ENCODE measurements at regions not wholly inside any gene's neighbourhood (a gene's known extent, or its start where the extent isn't known, plus 50 kb on each side); places are given as distances from the start of the nearest gene placed in this dataset.

DNA sequence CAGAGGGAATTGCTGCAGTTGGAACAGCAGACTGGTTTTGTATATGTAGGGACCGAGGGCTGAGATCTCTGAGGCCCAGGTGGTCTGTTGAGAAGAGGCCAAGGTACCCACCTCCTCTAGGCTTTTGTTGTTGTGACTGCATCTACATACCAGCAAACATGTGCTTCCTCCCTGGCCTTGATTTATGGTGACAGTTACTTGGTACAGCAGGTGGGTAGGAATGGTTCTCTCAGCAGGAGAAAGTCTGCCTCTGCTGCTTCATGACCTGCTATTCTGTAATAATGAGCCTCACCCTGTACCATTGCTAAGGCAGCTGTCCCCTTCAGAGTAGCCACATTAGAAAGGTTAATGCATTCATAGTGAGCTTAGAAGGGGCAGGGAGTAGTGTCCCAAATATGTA is 196.7 kb upstream of the PELI2 start:
- no peak overlapping the region for H4K91ac ChIP-seq (ENCODE audit: low read depth, low read length)
- H2AK5ac ChIP-seq (ENCODE audit: low read length), result no peak overlapping the region
- no peak overlapping the region for H2BK120ac ChIP-seq (ENCODE audit: insufficient read depth, low read length, poor library complexity)
- no peak overlapping the region for H3K18ac ChIP-seq (ENCODE audit: low read length)
- H2BK5ac ChIP-seq (ENCODE audit: low read depth, low read length, poor library complexity), result no peak overlapping the region
- H3K23ac ChIP-seq (ENCODE audit: low read length), result no peak overlapping the region
- no peak overlapping the region for H3K9ac ChIP-seq (ENCODE audit: low read length)
- WGBS (ENCODE audit: extremely low coverage, insufficient coverage, insufficient read length), result no CpG with 5 or more reads among the region's 1 CpG
- H3K14ac ChIP-seq (ENCODE audit: low read length), result no peak overlapping the region
- H3K27me3 ChIP-seq (ENCODE audit: insufficient read depth, low read length), result no peaks in the 10 kb centered on the region
- no peak overlapping the region for H3K4me2 ChIP-seq (ENCODE audit: low read length)
- H3K36me3 ChIP-seq (ENCODE audit: control insufficient read depth in 1 of 2, insufficient read depth in 2 of 2, low read length in 2 of 2), result no peaks in the 10 kb centered on the region
- no peak overlapping the region for H3K4me3 ChIP-seq (ENCODE audit: low read depth, low read length)
- no peaks in the 10 kb centered on the region for H3K9me3 ChIP-seq (ENCODE audit: insufficient read depth, low read depth, low read length)
- H4K8ac ChIP-seq (ENCODE audit: low read depth, low read length), result no peak overlapping the region
- H2BK12ac ChIP-seq (ENCODE audit: low read length), result no peak overlapping the region
- DNase-seq, result no peak
- no peak overlapping the region for H4K12ac ChIP-seq (ENCODE audit: low read depth, low read length)
- H3K79me1 ChIP-seq (ENCODE audit: low read length), result no peaks in the 10 kb centered on the region
- H3K4ac ChIP-seq (ENCODE audit: low read depth, low read length), result no peak overlapping the region
- H2AFZ ChIP-seq (ENCODE audit: insufficient read depth, low read length, poor library complexity), result no peak overlapping the region
- H3K27ac ChIP-seq (ENCODE audit: low read depth, low read length), result no peak overlapping the region
- no peaks in the 10 kb centered on the region for H3K4me1 ChIP-seq (ENCODE audit: control insufficient read depth in 1 of 2, insufficient read depth in 2 of 2, low read length in 2 of 2)
- no peaks in the 10 kb centered on the region for H3K79me2 ChIP-seq (ENCODE audit: control insufficient read depth, insufficient read depth, low read length, poor library complexity)

DNA sequence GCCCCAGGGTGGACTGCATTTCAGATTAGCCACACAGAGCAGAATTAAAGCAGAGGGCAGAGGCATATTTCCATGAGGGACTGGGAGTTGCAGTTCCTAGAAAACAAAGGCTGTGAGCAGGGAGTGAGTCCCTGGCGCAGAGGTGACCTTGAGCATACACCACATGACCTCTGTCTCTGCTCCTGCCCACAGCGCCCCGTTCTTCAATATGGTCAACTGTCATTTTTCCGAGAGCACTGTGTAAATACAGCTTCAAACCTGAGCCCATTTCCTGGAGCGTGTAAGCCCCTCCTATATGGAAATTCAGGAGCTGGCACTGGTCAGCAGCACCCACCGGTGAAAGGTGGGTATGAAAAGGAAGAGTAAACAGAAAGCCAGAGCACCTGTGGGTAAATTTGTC is 192.2 kb upstream of the PELI2 start:
- Histone ChIP-seq H2BK12ac (ENCODE audit: low read length) (no peak overlapping the region), H4K8ac (ENCODE audit: low read depth, low read length) (no peak overlapping the region), H3K9me3 (ENCODE audit: insufficient read depth, low read depth, low read length) (no peaks in the 10 kb centered on the region), H3K4ac (ENCODE audit: low read depth, low read length) (no peak overlapping the region), H3K79me2 (ENCODE audit: control insufficient read depth, insufficient read depth, low read length, poor library complexity) (no peaks in the 10 kb centered on the region), H3K9ac (ENCODE audit: low read length) (no peak overlapping the region), H2AFZ (ENCODE audit: insufficient read depth, low read length, poor library complexity) (no peak overlapping the region), H3K79me1 (ENCODE audit: low read length) (no peaks in the 10 kb centered on the region), H2AK5ac (ENCODE audit: low read length) (no peak overlapping the region), H3K23ac (ENCODE audit: low read length) (no peak overlapping the region), H3K4me1 (ENCODE audit: control insufficient read depth in 1 of 2, insufficient read depth in 2 of 2, low read length in 2 of 2) (no peaks in the 10 kb centered on the region), H3K18ac (ENCODE audit: low read length) (no peak overlapping the region), H3K27ac (ENCODE audit: low read depth, low read length) (no peak overlapping the region), H4K91ac (ENCODE audit: low read depth, low read length) (no peak overlapping the region), H2BK120ac (ENCODE audit: insufficient read depth, low read length, poor library complexity) (no peak overlapping the region), H3K4me2 (ENCODE audit: low read length) (no peak overlapping the region), H4K12ac (ENCODE audit: low read depth, low read length) (no peak overlapping the region), H3K36me3 (ENCODE audit: control insufficient read depth in 1 of 2, insufficient read depth in 2 of 2, low read length in 2 of 2) (no peaks in the 10 kb centered on the region), H3K27me3 (ENCODE audit: insufficient read depth, low read length) (no peaks in the 10 kb centered on the region), H3K14ac (ENCODE audit: low read length) (no peak overlapping the region), H3K4me3 (ENCODE audit: low read depth, low read length) (no peak overlapping the region), H2BK5ac (ENCODE audit: low read depth, low read length, poor library complexity) (no peak overlapping the region)
- no peak for DNase-seq
- WGBS (ENCODE audit: extremely low coverage, insufficient coverage, insufficient read length), result no CpG with 5 or more reads among the region's 6 CpGs

DNA sequence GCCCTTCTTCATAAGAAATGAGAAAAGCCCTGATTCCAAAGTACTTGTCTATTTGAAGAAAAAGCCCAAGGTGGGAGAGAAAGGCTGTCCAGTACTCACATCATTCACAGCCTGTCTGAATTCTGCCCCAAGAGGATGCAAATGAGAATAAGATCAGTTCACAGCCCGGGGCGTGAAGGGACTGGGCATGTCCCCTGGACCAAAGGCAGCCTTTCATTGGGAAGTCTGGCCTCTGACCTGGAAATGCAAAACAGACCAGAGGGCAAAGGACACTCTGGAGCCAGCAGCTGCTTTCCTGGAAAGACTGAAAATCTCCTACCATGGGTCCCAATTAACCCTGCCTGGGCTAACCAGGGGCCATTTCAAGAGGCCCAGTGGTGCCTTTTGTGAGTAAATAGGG is 191.2 kb upstream of the PELI2 start:
- no peak overlapping the region for H2BK12ac ChIP-seq (ENCODE audit: low read length)

DNA sequence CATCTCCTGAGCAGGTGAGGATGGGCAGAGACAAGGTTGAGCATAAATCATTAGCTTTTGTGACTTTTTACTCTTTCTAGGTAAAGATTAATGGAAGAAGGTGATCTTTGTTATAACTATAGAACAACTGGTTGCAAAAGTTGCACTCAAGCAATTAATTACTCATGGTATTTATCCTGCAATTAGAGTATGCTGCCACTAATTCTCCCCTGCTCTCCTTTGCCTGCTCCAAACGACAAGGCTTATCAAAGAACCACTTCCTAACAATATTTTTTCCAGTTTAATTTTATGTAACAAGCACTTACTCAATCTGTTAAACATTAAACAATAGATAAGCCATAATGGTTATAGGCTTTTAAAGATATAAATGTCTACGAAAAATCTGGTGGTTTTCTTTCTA is 189.9 kb upstream of the PELI2 start:
- no peak overlapping the region for H2AK5ac ChIP-seq (ENCODE audit: low read length)
- H3K79me2 ChIP-seq (ENCODE audit: control insufficient read depth, insufficient read depth, low read length, poor library complexity), result no peaks in the 10 kb centered on the region
- H4K8ac ChIP-seq (ENCODE audit: low read depth, low read length), result no peak overlapping the region
- H2BK120ac ChIP-seq (ENCODE audit: insufficient read depth, low read length, poor library complexity), result no peak overlapping the region
- no peak overlapping the region for H4K12ac ChIP-seq (ENCODE audit: low read depth, low read length)
- no peak overlapping the region for H4K91ac ChIP-seq (ENCODE audit: low read depth, low read length)
- no peak overlapping the region for H2AFZ ChIP-seq (ENCODE audit: insufficient read depth, low read length, poor library complexity)
- H3K4ac ChIP-seq (ENCODE audit: low read depth, low read length), result no peak overlapping the region
- H3K23ac ChIP-seq (ENCODE audit: low read length), result no peak overlapping the region
- no peak overlapping the region for H3K18ac ChIP-seq (ENCODE audit: low read length)
- H2BK12ac ChIP-seq (ENCODE audit: low read length), result no peak overlapping the region
- no peaks in the 10 kb centered on the region for H3K36me3 ChIP-seq (ENCODE audit: control insufficient read depth in 1 of 2, insufficient read depth in 2 of 2, low read length in 2 of 2)
- no peak overlapping the region for H3K14ac ChIP-seq (ENCODE audit: low read length)
- no peaks in the 10 kb centered on the region for H3K9me3 ChIP-seq (ENCODE audit: insufficient read depth, low read depth, low read length)
- H3K4me2 ChIP-seq (ENCODE audit: low read length), result no peak overlapping the region
- no peak overlapping the region for H3K4me3 ChIP-seq (ENCODE audit: low read depth, low read length)
- H3K79me1 ChIP-seq (ENCODE audit: low read length), result no peaks in the 10 kb centered on the region
- DNase-seq, result no peak
- no peak overlapping the region for H3K9ac ChIP-seq (ENCODE audit: low read length)
- no peak overlapping the region for H2BK5ac ChIP-seq (ENCODE audit: low read depth, low read length, poor library complexity)
- H3K27me3 ChIP-seq (ENCODE audit: insufficient read depth, low read length), result no peaks in the 10 kb centered on the region
- no CpG with 5 or more reads among the region's 2 CpGs for WGBS (ENCODE audit: extremely low coverage, insufficient coverage, insufficient read length)
- H3K4me1 ChIP-seq (ENCODE audit: control insufficient read depth in 1 of 2, insufficient read depth in 2 of 2, low read length in 2 of 2), result no peaks in the 10 kb centered on the region
- H3K27ac ChIP-seq (ENCODE audit: low read depth, low read length), result no peak overlapping the region

More for the DNA sequence above, 191.2 kb upstream of the PELI2 start:
- Histone ChIP-seq H3K4me2 (ENCODE audit: low read length) (no peak overlapping the region), H2AK5ac (ENCODE audit: low read length) (no peak overlapping the region), H3K36me3 (ENCODE audit: control insufficient read depth in 1 of 2, insufficient read depth in 2 of 2, low read length in 2 of 2) (no peaks in the 10 kb centered on the region), H2AFZ (ENCODE audit: insufficient read depth, low read length, poor library complexity) (no peak overlapping the region), H3K4me3 (ENCODE audit: low read depth, low read length) (no peak overlapping the region), H3K79me2 (ENCODE audit: control insufficient read depth, insufficient read depth, low read length, poor library complexity) (no peaks in the 10 kb centered on the region), H3K4ac (ENCODE audit: low read depth, low read length) (no peak overlapping the region), H2BK5ac (ENCODE audit: low read depth, low read length, poor library complexity) (no peak overlapping the region), H4K8ac (ENCODE audit: low read depth, low read length) (no peak overlapping the region), H3K4me1 (ENCODE audit: control insufficient read depth in 1 of 2, insufficient read depth in 2 of 2, low read length in 2 of 2) (no peaks in the 10 kb centered on the region), H3K23ac (ENCODE audit: low read length) (no peak overlapping the region), H3K9ac (ENCODE audit: low read length) (no peak overlapping the region), H3K18ac (ENCODE audit: low read length) (no peak overlapping the region), H4K12ac (ENCODE audit: low read depth, low read length) (no peak overlapping the region), H3K79me1 (ENCODE audit: low read length) (no peaks in the 10 kb centered on the region), H3K27me3 (ENCODE audit: insufficient read depth, low read length) (no peaks in the 10 kb centered on the region), H2BK120ac (ENCODE audit: insufficient read depth, low read length, poor library complexity) (no peak overlapping the region), H4K91ac (ENCODE audit: low read depth, low read length) (no peak overlapping the region), H3K27ac (ENCODE audit: low read depth, low read length) (no peak overlapping the region), H3K9me3 (ENCODE audit: insufficient read depth, low read depth, low read length) (no peaks in the 10 kb centered on the region), H3K14ac (ENCODE audit: low read length) (no peak overlapping the region)
- no peak for DNase-seq
- WGBS (ENCODE audit: extremely low coverage, insufficient coverage, insufficient read length), result no CpG with 5 or more reads among the region's 2 CpGs

Data from trophoblast cell (in vitro differentiated cells and primary cell).